NCI-H1694 (cell line): ENCODE measurements at regions not wholly inside any gene's neighbourhood (a gene's known extent, or its start where the extent isn't known, plus 50 kb on each side); places are given as distances from the start of the nearest gene placed in this dataset.
"Not testable (repeated sequence)": the region's sequence is repeated elsewhere in the genome, so short reads cannot be mapped to it uniquely, and the experiment has no call there.

Experiments used
- DNase-seq: peaks from one replicate; lab custom pipeline; 2025; lab: John Stamatoyannopoulos, UW

DNA sequence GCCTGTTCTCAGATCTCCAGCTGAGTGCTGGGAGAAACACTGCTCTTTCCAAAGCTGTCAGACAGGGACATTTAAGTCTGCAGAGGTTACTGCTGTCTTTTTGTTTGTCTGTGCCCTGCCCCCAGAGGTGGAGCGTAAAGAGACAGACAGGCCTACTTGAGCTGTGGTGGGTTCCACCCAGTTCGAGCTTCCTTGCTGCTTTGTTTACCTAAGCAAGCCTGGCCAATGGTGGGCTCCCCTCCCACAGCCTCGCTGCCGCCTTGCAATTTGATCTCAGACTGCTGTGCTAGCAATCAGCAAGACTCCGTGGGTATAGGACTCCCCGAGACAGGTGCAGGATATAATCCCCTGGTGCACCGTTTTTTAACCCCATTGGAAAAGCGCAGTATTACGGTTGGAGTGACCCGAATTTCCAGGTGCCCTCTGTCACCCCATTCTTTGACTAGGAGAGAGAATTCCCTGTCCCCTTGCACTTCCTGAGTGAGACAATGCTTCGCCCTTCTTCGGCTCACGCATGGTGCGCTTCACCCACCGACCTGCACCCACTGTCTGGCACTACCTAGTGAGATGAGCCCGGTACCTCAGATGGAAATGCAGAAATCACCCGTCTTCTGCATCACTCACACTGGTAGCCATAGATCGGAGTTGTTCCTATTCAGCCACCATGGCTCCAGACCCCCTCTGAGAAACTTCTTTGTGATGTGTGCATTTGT lies 650.3 kb upstream of the ALG10B start:
- DNase-seq, result no peak

DNA sequence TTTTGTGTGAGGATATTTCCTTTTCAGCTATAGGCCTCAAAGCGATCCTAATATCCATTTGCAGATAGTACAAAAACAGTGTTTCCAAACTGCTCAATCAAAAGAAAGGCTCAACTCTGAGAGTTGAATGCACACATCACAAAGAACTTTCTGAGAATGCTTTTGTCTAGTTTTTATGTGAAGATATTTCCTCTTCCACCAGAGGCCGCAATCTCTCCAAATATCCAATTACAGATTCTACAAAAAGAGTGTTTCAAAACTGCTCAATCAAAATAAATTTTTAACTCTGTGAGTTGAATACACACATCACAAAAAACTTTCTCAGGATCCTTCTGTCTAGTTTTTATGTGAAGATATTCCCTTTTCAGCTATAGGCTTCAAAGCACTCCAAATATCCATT lies 648.0 kb upstream of the ALG10B start:
- DNase-seq, result not testable (repeated sequence)

DNA sequence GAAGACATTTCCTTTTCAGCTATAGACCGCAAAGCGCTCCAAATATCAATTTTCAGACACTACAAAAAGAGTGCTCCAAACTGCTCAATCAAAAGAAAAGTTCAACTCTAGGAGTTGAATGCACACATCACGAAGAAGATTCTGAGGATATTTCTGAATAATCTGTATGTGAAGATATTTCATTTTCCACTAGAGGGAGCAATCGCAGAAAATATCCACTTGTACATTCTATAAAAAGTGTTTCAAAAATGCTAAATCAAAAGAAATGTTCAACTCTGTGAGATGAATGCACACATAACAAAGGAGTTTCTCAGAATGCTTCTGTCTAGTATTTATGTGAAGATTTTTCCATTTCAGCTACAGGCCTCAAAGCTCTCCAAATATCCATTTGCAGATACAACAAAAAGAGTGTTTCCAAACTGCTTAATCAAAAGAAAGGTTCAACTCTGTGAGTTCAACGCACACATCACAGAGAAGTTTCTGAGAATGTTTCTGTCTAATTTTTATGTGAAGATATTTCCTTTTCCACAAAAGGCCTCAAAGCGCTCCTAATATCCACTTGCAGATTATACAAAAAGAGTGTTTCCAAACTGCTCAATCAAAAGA lies 643.8 kb upstream of the ALG10B start:
- DNase-seq, result peak; percentile 39

DNA sequence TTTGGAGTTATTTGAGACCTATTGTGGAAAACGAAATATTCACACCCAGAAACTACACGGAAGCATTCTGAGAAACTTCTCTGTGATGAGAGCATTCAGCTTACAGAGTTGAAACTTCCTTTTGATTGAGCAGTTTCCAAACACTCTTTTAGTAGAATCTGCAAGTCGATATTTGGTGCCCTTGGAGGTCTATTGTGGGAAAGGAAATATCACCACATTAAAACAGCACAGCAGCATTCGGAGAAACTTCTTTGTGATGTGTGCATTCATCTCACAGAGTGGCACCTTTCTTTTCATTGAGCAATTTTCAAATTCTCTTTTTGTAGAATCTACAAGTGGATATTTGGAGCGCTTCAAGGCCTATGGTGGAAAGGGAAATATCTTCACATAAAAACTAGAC lies 595.7 kb upstream of the ALG10B start:
- no peak for DNase-seq

DNA sequence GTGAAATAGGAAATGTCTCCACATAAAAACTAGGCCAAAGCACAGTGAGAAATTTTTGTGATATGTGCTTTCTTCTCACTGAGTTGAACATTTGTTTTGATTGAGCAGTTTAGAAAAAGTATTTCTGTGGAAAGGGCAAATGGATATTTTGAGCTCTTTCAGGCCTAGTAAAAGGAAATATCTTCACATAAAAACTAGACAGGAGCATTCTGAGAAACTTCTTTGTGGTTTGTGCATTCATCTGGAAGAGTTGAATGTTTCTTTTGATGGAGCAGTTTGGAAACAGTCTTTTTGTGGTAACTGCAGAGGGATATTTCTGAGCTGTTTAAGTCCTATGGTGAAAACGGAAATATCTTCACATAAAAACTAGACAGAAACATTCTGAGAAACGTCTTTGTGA lies 582.7 kb upstream of the ALG10B start:
- no peak for DNase-seq
